Gastroesophageal sphincter (tissue), 4 donors: ENCODE measurements at regions not wholly inside any gene's neighbourhood (a gene's known extent, or its start where the extent isn't known, plus 50 kb on each side); places are given as distances from the start of the nearest gene placed in this dataset.

Experiments
- ATAC-seq: fragments of 150-250 bp; one replicate; pipeline ENCODE4 v1.9.1; 2016; ENCODE audit warnings: mild to moderate bottlenecking, moderate library complexity
- H3K27ac ChIP-seq, 4 donors: fragments of 200-600 bp; sonication (generic) in 3 of 4; 1 replicate in 3 of 4; 2 replicates in 1 of 4; pipeline ENCODE4 v1.5.1; 2016 to 2019
- H3K27me3 ChIP-seq: fragments of 200-600 bp; sonication (generic); one replicate; pipeline ENCODE4 v1.5.1; 2019
- H3K36me3 ChIP-seq, 2 donors: fragments of 200-600 bp; sonication (generic); one replicate each; pipeline ENCODE4 v1.5.1; 2019; ENCODE audit warnings: control low read depth in 1 of 2
- H3K4me1 ChIP-seq, 3 donors: fragments of 200-600 bp; sonication (generic); 1 replicate in 2 of 3; 2 replicates in 1 of 3; pipeline ENCODE4 v1.5.1; 2016 to 2019; ENCODE audit warnings: control low read depth in 2 of 3
- H3K4me3 ChIP-seq, 2 donors: fragments of 200-600 bp; sonication (generic); one replicate each; pipeline ENCODE4 v1.5.1; 2019; ENCODE audit warnings: mild to moderate bottlenecking in 1 of 2, moderate library complexity in 1 of 2
- H3K9me3 ChIP-seq, 3 donors: fragments of 200-600 bp; sonication (generic); one replicate each; pipeline ENCODE4 v1.5.1; 2017 to 2019; ENCODE audit warnings: control low read depth in 2 of 3
- EP300 ChIP-seq: sonication (generic); formaldehyde crosslinking; IDR thresholded peaks from one replicate; pipeline ENCODE4 v1.6.1; 2017; ENCODE audit warnings: antibody characterized with exemption, mild to moderate bottlenecking
- POLR2A ChIP-seq, 2 donors: fragments of 450-650 bp; IDR thresholded peaks; one replicate each; pipeline ENCODE4 v1.6.1; 2017; ENCODE audit warnings: antibody characterized with exemption in 2 of 2, mild to moderate bottlenecking in 2 of 2, moderate library complexity in 1 of 2
- POLR2AphosphoS5 ChIP-seq: sonication (generic); formaldehyde crosslinking; IDR thresholded peaks from one replicate; pipeline ENCODE4 v1.6.1; 2017; ENCODE audit warnings: antibody characterized with exemption
- WGBS, 2 donors: methylation state at CpG; one replicate each; pipeline ENCODE4 v1.1.5; 2018; ENCODE audit warnings: low coverage in 1 of 2; 5-methylcytosine and 5-hydroxymethylcytosine counted together
- TF ChIP-seq, protein P1 (sequence below), 4 experiments: fragments of 200-600 bp in 2 of 4; fragments of 450-650 bp in 2 of 4; sonication (generic) in 1 of 4; IDR thresholded peaks; one replicate each; pipeline ENCODE4 v1.5.1; 2017 to 2019; ENCODE audit warnings: antibody characterized with exemption in 4 of 4, mild to moderate bottlenecking in 2 of 4, moderate library complexity in 2 of 4

DNA sequence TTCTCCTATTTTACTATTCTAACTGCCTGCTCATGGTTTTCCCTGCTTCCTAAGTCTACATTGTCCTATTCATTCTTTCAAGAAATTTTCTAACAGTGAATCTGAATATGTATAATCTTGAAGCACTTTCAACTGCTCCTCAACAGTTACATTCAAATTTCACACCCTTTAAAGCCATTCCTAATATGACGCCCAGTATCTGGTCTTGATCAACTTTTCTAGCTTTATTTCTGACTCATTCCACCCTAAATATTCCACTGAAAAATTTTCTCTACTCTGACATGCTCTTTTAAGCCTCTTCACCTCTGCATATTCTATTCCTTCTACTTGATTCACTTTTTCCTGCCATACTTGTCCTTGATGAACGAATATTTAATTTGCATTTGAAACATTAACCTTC, 1893.9 kb upstream of the PIK3C3 start:
- ATAC-seq, result no peak
- Histone ChIP-seq H3K27ac (no peak overlapping the region), H3K36me3 (no peaks in the 10 kb centered on the region), H3K27me3 (no peaks in the 10 kb centered on the region), H3K4me3 (no peak overlapping the region), H3K9me3 (no peaks in the 10 kb centered on the region), H3K4me1 (no peaks in the 10 kb centered on the region)
- TF ChIP-seq POLR2A (IDR thresholded peaks at IDR 0.05), result no peak
- TF ChIP-seq EP300, result no peak
- no peak for TF ChIP-seq POLR2AphosphoS5
- TF ChIP-seq, protein P1, sequence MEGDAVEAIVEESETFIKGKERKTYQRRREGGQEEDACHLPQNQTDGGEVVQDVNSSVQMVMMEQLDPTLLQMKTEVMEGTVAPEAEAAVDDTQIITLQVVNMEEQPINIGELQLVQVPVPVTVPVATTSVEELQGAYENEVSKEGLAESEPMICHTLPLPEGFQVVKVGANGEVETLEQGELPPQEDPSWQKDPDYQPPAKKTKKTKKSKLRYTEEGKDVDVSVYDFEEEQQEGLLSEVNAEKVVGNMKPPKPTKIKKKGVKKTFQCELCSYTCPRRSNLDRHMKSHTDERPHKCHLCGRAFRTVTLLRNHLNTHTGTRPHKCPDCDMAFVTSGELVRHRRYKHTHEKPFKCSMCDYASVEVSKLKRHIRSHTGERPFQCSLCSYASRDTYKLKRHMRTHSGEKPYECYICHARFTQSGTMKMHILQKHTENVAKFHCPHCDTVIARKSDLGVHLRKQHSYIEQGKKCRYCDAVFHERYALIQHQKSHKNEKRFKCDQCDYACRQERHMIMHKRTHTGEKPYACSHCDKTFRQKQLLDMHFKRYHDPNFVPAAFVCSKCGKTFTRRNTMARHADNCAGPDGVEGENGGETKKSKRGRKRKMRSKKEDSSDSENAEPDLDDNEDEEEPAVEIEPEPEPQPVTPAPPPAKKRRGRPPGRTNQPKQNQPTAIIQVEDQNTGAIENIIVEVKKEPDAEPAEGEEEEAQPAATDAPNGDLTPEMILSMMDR (IDR thresholded peaks at IDR 0.05), result no peak
- 48 to 72% methylated on average over 2 of the region's 2 CpGs for WGBS, 2 donors

DNA sequence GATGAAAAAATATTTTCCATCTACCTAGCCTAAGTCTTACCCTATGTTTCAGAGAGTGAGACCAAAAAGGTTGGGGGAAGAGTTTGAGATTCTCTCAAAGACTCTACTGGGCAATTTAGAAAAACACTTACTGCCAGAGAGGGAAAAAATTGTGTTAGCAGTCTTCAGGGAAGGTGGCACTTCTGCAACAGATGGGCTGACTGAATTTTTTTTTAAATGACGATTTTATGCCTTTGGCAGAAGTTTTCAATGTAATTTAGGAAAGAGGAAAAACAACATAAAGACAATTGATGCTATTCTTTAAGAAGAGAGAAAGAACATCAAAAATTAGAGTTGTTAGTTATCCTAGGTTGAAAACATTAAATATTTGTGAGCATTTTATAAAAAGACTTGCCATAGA, 1894.5 kb upstream of the PIK3C3 start:
- no peak overlapping the region for H3K27ac ChIP-seq
- H3K9me3 ChIP-seq, result no peaks in the 10 kb centered on the region
- ATAC-seq, result no peak
- H3K36me3 ChIP-seq, result no peaks in the 10 kb centered on the region
- no peak for TF ChIP-seq POLR2A (IDR thresholded peaks at IDR 0.05)
- TF ChIP-seq, protein P1 (IDR thresholded peaks at IDR 0.05), result no peak
- TF ChIP-seq POLR2AphosphoS5, result no peak
- no peak for TF ChIP-seq EP300
- WGBS, 2 donors, result 63 to 71% methylated on average over 1 of the region's 1 CpG
- no peaks in the 10 kb centered on the region for H3K4me1 ChIP-seq
- no peak overlapping the region for H3K4me3 ChIP-seq
- no peaks in the 10 kb centered on the region for H3K27me3 ChIP-seq

DNA sequence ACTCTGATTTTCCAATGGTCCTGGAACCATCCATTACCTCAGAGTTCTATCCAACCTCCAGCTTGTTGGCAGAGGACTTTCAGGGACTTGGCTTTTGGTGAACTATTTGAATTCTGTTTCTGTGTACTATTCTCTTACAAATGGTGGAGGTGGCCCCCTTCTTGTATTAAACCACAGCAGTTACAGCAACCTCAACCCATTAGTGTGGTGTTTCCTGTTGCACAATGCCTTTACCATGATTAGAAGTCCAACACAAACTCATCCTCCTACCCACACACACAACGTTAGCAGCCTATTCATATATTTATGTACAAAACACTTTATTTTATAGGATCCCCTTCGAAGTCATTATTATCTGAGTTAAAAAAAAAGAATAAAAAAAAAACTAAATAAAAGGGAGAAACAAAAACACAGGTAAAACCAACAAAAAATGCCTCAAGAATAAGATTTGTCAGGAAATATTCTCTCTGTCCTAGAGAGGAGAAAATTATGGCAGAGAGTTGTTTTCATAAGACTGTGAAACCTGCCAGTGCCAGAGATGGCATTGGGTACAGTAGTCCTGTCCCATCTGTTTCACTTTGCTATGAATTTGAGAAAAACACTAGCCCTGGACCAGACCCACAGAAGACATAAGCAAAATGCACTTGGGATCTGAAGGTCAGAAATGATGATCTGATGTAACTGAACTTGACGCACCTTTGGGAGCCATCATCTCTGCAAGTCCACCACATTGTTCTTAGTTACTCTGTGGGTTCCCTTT, 1896.0 kb upstream of the PIK3C3 start:
- no peaks in the 10 kb centered on the region for H3K9me3 ChIP-seq
- TF ChIP-seq, protein P1 (IDR thresholded peaks at IDR 0.05), result no peak
- TF ChIP-seq POLR2A (IDR thresholded peaks at IDR 0.05) (no peak), POLR2AphosphoS5 (no peak), EP300 (no peak)
- 75 to 76% methylated on average over 3 of the region's 3 CpGs for WGBS, 2 donors

DNA sequence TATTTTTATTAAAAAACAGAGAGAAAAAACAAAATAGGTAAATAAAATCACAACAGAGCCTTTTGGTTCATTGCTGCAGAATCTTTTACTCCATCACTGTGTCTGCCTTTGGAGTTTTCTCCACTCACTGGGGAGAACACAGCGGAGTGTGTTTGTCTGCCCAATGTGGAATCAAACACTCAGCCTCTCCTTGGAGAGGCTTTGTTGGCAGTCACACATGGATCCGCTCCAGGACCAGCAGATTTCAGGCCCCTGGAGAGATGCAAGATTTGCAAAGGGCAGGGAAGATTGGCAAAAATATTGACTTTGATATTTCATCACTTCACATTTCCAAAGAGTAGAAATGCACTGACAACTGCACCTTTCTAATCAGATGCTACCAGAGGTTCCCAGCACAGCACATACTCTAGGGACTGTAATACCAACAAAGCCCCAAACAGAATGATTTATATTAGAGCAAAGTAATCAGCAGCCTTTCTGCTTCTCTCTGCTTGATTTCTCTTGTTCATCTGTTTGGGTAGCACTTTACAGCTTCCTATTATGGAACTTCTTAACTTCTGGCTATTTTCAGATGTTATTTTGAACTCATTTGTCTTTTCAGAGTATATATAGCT, 1898.8 kb upstream of the PIK3C3 start:
- Histone ChIP-seq H3K4me1 (no peaks in the 10 kb centered on the region), H3K36me3 (no peaks in the 10 kb centered on the region), H3K27ac (no peak overlapping the region), H3K4me3 (no peak overlapping the region), H3K27me3 (no peaks in the 10 kb centered on the region), H3K9me3 (no peaks in the 10 kb centered on the region)
- TF ChIP-seq POLR2A (IDR thresholded peaks at IDR 0.05) (no peak), EP300 (no peak), POLR2AphosphoS5 (no peak)
- TF ChIP-seq, protein P1 (IDR thresholded peaks at IDR 0.05), result no peak
- no peak for ATAC-seq
- WGBS, 2 donors, result 40% methylated on average over 2 of the region's 2 CpGs; no CpG with 5 or more reads in 1 of the 2 donors

More for the DNA sequence above, 1896.0 kb upstream of the PIK3C3 start:
- Histone ChIP-seq H3K27ac (no peak overlapping the region), H3K4me3 (no peak overlapping the region), H3K27me3 (no peaks in the 10 kb centered on the region), H3K36me3 (no peaks in the 10 kb centered on the region), H3K4me1 (no peaks in the 10 kb centered on the region)
- no peak for ATAC-seq

DNA sequence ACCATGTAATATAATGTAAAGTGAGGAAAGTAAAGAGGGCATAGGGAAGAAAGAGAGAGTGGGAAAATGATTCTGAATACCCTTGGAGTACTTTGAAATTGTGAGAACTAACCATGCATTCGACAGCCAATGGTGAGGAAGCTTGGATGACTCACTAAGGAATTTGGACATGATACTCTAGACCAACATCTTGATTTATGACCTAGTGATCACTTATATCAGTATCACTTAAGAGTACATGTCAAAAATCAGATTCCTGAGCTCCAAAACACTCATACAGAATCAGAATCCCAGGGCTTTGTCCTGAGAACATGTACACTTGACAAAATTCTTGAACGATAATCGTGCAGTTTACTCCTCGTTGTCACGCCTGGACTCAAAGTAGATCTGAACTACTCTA, 1899.8 kb upstream of the PIK3C3 start:
- H3K36me3 ChIP-seq, result no peaks in the 10 kb centered on the region
- no peaks in the 10 kb centered on the region for H3K27me3 ChIP-seq
- no peak overlapping the region for H3K27ac ChIP-seq
- H3K4me3 ChIP-seq, result no peak overlapping the region
- 80 to 94% methylated on average over 1 to 5 of the region's 5 CpGs for WGBS, 2 donors
- ATAC-seq, result no peak
- no peaks in the 10 kb centered on the region for H3K9me3 ChIP-seq
- TF ChIP-seq EP300, result no peak
- TF ChIP-seq, protein P1 (IDR thresholded peaks at IDR 0.05), result no peak
- no peak for TF ChIP-seq POLR2AphosphoS5
- no peak for TF ChIP-seq POLR2A (IDR thresholded peaks at IDR 0.05)
- no peaks in the 10 kb centered on the region for H3K4me1 ChIP-seq
